CD4-positive, alpha-beta T cell (primary cell): ENCODE measurements at regions not wholly inside any gene's neighbourhood (a gene's known extent, or its start where the extent isn't known, plus 50 kb on each side); places are given as distances from the start of the nearest gene placed in this dataset.

Experiments used
- ATAC-seq: fragments of 200-7000 bp; cut with Tn5 transposase; one replicate; pipeline ENCODE4 v1.10.0; 2022; ENCODE audit warnings: mild to moderate bottlenecking; ENCODE audit not compliant: poor library complexity
- CTCF ChIA-PET: fragments of 350-600 bp; sonication (Branson Sonifier 250); formaldehyde crosslinking; loops from one replicate; lab custom pipeline; 2021; ENCODE audit warnings: antibody characterized with exemption, inconsistent platforms; lab: Charles Lee
- POLR2A ChIA-PET: fragments of 350-600 bp; sonication (Branson Sonifier 250); formaldehyde crosslinking; loops from one replicate; lab custom pipeline; 2021; ENCODE audit warnings: antibody characterized with exemption, inconsistent platforms; lab: Charles Lee
- DNase-seq, 14 experiments: peaks; one replicate each; pipeline ENCODE4 v3.0.0-alpha.2; 2013 to 2020; ENCODE audit warnings: mixed read lengths in 2 of 14
- H3K27ac ChIP-seq, 2 donors: one replicate each; pipeline versions ENCODE4 v1.5.1 to v1.7.0; 2013; ENCODE audit warnings: low read length in 2 of 2, low read depth in 1 of 2, mild to moderate bottlenecking in 1 of 2
- H3K27me3 ChIP-seq, 2 experiments: 1 replicate in 1 of 2; 2 replicates in 1 of 2; pipeline versions ENCODE4 v1.6.1 to v1.7.0; 2013; ENCODE audit warnings: low read length in 2 of 2, control low read depth in 1 of 2, mild to moderate bottlenecking in 1 of 2, moderate library complexity in 1 of 2; ENCODE audit not compliant: insufficient read depth in 2 of 2, control insufficient read depth in 1 of 2
- H3K36me3 ChIP-seq: one replicate; pipeline ENCODE4 v1.6.1; 2013; ENCODE audit warnings: low read length, control low read depth; ENCODE audit not compliant: insufficient read depth
- H3K4me1 ChIP-seq: one replicate; pipeline ENCODE4 v1.6.1; 2013; ENCODE audit warnings: low read length, control low read depth; ENCODE audit not compliant: insufficient read depth
- H3K4me3 ChIP-seq: one replicate; pipeline ENCODE4 v1.5.1; 2013; ENCODE audit warnings: mild to moderate bottlenecking, low read length, moderate library complexity
- H3K9me3 ChIP-seq, 2 experiments: 1 replicate in 1 of 2; 2 replicates in 1 of 2; pipeline versions ENCODE4 v1.6.1 to v1.7.0; 2013; ENCODE audit warnings: low read length in 2 of 2, mild to moderate bottlenecking in 2 of 2, control low read depth in 1 of 2, moderate library complexity in 1 of 2; ENCODE audit not compliant: control insufficient read depth in 1 of 2, insufficient read depth in 1 of 2
- H3K27ac Mint-ChIP-seq: one replicate; pipeline ENCODE4 v1.8.0; 2020; ENCODE audit warnings: mixed read lengths
- H3K27me3 Mint-ChIP-seq: one replicate; pipeline ENCODE4 v1.8.0; 2021; ENCODE audit warnings: mixed read lengths
- H3K36me3 Mint-ChIP-seq: one replicate; pipeline ENCODE4 v1.8.0; 2021; ENCODE audit warnings: low read depth, mixed read lengths
- H3K4me1 Mint-ChIP-seq: one replicate; pipeline ENCODE4 v1.8.0; 2021; ENCODE audit warnings: low read depth, mixed read lengths
- H3K4me3 Mint-ChIP-seq: one replicate; pipeline ENCODE4 v1.8.0; 2020; ENCODE audit warnings: mild to moderate bottlenecking, mixed read lengths
- H3K9me3 Mint-ChIP-seq: one replicate; pipeline ENCODE4 v1.8.0; 2020; ENCODE audit warnings: mixed read lengths
- intact Hi-C, 2 experiments: fragments of 100-400 bp; cut with DNase I in 1 of 2; cut with micrococcal nuclease in 1 of 2; formaldehyde crosslinking; loops; one replicate each; pipeline versions ENCODE4 v1.15.1 to v1.9.0; 2023 to 2025; cut with DNase I, micrococcal nuclease
- TF ChIP-seq, protein P1 (sequence below): fragments of 200-600 bp; IDR thresholded peaks from one replicate; pipeline ENCODE4 v1.8.0; 2022; ENCODE audit warnings: antibody characterized with exemption, mild to moderate bottlenecking

DNA sequence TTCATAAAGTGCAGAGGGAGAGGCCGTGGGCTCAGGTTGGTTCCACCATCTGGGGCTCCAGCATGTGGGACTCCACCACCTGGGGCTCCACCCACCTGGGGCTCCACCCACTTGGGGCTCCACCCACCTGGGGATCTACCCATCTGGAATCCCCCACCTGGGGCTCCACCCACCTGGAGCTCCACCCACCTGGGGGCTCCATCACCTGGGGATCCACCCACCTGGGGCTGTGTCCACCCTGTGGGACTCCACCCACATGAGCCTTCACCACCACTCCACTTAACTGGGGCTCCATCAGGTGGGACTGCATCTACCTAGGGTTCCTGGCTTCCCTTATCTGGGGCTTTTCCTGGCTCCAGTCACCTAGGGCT is 226.0 kb upstream of the CDYL start:
- Histone ChIP-seq H3K9me3 (peaks cover 0 to 14% of the 10 kb centered on the region in 2 experiments), H3K27ac (no peak overlapping the region), H3K27me3 (peaks cover 3% of the 10 kb centered on the region in 2 experiments), H3K4me3 (no peak overlapping the region), H3K36me3 (no peaks in the 10 kb centered on the region), H3K4me1 (no peaks in the 10 kb centered on the region)
- ChIA-PET CTCF (no interaction called here), POLR2A (no interaction called here)
- ATAC-seq (no peak), DNase-seq (no peak)
- Mint-ChIP-seq H3K27ac (no peak overlapping the region), H3K4me3 (no peak overlapping the region), H3K4me1 (no peaks in the 10 kb centered on the region), H3K9me3 (no peaks in the 10 kb centered on the region), H3K27me3 (peaks cover 21% of the 10 kb centered on the region), H3K36me3 (no peaks in the 10 kb centered on the region)
- intact Hi-C loops: no loop called here
- TF ChIP-seq, protein P1, sequence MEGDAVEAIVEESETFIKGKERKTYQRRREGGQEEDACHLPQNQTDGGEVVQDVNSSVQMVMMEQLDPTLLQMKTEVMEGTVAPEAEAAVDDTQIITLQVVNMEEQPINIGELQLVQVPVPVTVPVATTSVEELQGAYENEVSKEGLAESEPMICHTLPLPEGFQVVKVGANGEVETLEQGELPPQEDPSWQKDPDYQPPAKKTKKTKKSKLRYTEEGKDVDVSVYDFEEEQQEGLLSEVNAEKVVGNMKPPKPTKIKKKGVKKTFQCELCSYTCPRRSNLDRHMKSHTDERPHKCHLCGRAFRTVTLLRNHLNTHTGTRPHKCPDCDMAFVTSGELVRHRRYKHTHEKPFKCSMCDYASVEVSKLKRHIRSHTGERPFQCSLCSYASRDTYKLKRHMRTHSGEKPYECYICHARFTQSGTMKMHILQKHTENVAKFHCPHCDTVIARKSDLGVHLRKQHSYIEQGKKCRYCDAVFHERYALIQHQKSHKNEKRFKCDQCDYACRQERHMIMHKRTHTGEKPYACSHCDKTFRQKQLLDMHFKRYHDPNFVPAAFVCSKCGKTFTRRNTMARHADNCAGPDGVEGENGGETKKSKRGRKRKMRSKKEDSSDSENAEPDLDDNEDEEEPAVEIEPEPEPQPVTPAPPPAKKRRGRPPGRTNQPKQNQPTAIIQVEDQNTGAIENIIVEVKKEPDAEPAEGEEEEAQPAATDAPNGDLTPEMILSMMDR: no peak

DNA sequence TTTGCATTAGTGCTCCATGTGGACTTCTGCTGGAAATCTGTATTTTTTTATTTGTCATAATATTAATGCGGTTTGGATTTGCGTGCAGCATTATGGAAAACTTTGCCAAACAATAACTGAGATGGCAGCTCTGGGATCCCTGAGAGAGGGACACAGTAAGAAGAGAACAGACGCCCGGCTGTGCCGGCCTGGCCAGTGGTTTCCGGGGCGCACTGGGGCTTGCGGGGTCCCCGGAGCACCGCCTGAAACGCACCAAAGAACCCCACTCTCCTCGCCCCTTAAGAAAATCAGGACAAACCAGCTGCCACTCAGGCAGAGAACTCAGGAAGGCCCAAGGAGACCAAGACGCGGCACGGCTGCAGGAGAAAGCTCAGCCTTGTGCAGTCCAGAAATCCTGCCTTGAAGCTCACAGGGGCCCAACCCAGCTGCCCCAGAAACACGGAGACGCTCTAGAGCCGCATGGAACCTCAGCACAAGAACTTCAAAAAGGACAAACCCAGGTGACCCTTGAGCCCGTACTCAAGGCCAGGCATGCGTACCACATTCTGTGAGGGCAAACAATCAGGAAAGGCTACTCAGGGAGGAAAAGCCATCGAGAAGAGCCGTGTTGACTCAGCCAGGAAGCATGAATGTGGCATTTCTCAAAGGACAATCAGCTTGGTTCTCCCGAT is 226.5 kb upstream of the CDYL start:
- Mint-ChIP-seq H3K27me3 (peaks cover 21% of the 10 kb centered on the region), H3K4me3 (no peak overlapping the region), H3K27ac (no peak overlapping the region), H3K4me1 (no peaks in the 10 kb centered on the region), H3K9me3 (no peaks in the 10 kb centered on the region), H3K36me3 (no peaks in the 10 kb centered on the region)
- TF ChIP-seq, protein P1: no peak
- Histone ChIP-seq H3K36me3 (no peaks in the 10 kb centered on the region), H3K9me3 (peaks cover 0 to 14% of the 10 kb centered on the region in 2 experiments), H3K27me3 (peaks cover 3 to 5% of the 10 kb centered on the region in 2 experiments), H3K27ac (no peak overlapping the region), H3K4me3 (no peak overlapping the region), H3K4me1 (no peaks in the 10 kb centered on the region)
- ATAC-seq (no peak), DNase-seq (no peak)
- intact Hi-C loops: no loop called here
- POLR2A ChIA-PET: no interaction called here
- CTCF ChIA-PET: no interaction called here

DNA sequence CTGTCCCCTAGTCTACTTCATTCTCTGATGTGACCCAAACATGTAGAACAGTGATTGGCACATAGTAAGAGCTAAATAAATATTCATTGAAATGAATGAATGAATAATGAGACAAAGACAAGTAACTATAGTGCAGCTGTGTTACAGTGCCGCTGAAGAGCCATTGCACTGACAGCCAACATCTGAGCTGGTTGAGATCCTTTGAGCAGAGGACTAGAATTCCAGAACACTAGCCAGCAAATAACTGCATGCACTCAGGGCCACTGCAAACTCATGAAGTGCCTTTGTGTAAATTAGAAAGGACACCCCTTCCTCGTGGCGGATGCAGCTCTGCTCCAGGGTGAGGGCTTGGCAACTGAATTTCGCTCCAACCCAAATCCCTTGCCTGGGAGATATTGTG is 230.3 kb upstream of the CDYL start:
- POLR2A ChIA-PET: no interaction called here
- no peak for ATAC-seq

More for the DNA sequence above, 230.3 kb upstream of the CDYL start:
- Mint-ChIP-seq H3K4me1 (no peaks in the 10 kb centered on the region), H3K36me3 (no peaks in the 10 kb centered on the region), H3K27ac (no peak overlapping the region), H3K9me3 (peaks cover 2% of the 10 kb centered on the region), H3K27me3 (peaks cover 4% of the 10 kb centered on the region), H3K4me3 (no peak overlapping the region)
- no peak for DNase-seq
- CTCF ChIA-PET: no interaction called here
- Histone ChIP-seq H3K27ac (no peak overlapping the region), H3K36me3 (no peaks in the 10 kb centered on the region), H3K27me3 (peaks cover 0 to 5% of the 10 kb centered on the region in 2 experiments), H3K4me1 (no peaks in the 10 kb centered on the region), H3K9me3 (peaks cover 0 to 14% of the 10 kb centered on the region in 2 experiments), H3K4me3 (no peak overlapping the region)
- TF ChIP-seq, protein P1: no peak
- intact Hi-C loops: no loop called here
